Activated naive CD4-positive, alpha-beta T cell (primary cell): ENCODE measurements at regions not wholly inside any gene's neighbourhood (a gene's known extent, or its start where the extent isn't known, plus 50 kb on each side); places are given as distances from the start of the nearest gene placed in this dataset.

ENCODE experiments used
- DNase-seq, 4 experiments: peaks; one replicate each; lab custom pipeline; 2025; lab: John Stamatoyannopoulos, UW

DNA sequence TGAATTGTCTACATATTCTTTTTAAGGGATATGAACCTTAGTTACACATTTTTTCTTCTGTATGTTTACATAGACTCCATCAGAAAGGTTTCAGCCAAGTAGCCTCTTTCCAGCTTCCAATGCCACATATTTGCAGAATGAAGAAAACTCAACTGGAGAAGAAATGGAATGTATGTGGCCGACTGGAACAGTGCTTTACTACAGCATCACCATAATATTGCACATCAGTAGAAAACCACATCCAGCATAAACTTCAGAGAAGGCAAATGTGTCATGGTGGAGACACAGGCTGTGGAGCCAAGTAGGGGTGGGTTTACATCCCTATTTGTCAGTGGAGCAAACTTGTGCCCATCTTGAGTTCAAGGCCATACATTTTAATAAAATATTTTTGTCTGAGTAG lies 204.8 kb upstream of the LDB2 start:
- no peak for DNase-seq

DNA sequence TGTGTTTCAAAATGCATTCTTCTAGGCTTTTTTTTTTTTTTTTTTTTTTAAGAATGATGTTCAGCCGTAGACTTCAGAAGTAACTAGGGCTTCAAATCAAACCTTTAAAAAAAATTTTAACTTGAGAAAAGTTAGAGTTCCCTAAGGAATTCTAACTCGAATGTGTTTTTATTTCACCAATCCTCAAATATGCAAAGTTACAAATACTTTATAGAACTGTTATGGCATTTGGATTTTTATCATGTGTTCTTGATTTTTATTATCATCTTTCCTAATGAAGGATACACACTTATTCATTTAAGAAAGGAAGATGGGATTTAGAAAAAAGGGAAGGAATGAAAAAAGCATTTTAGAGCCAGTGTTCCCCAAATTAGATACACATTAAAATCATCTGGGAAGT lies 200.6 kb upstream of the LDB2 start:
- no peak for DNase-seq

GRCh38 chr4:17098401-17098800 lies 200.0 kb upstream of the LDB2 start:
- DNase-seq, result no peak

DNA sequence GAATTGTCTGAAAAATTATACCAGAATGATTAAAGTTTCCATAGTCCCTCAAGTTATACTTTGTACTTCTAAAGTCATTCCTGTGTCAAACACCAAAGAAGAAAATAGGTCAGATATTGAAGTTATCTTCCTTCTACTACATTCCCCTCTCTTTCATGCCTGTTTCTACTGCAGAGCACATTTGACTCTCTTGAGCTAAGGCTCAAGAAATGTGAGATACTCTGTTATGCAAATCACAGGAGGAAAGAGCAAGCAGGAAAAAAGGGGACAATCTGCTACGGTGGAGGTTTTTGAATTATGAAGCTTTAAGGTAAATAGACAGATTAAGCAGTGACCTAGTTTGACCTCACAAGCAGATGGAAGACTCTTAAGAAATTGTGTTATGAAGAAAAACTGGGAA lies 198.9 kb upstream of the LDB2 start:
- no peak for DNase-seq

GRCh38 chr4:17096692-17097091 lies 198.2 kb upstream of the LDB2 start:
- no peak for DNase-seq

DNA sequence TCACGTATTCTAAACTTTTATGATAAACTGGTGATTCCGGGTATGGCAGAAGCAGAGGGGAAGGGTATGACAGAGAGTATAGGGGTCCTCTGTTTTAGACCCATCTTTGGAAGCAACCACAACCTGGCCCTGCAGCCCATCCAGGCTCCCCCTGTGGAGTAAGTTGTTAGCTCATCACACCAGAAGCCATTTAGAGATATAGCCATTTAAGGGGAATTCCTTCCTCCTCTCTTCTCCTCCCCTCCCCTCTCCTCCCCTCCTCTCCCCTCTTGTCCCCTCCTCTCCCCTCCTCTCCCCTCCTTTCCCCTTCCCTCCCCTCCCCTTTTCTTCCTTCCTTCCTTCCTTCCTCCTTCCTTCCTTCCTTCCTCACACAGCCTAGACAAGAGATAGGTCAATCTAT lies 197.3 kb upstream of the LDB2 start:
- no peak for DNase-seq

DNA sequence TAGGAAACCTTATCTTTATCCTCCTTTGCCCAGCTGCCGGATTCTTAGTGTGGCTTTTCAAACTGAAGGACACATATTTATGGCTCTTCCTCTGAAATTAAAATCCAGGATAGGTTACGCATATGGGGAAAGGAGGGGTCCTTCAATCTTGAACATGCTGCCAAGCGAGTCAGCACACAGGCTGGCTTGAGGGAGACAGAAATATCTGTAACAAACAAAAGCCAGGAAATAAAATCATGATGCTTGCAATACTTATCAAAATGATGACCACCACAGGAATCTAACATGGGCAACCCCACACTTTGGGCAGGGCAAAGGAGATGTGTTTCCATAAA lies 196.4 kb upstream of the LDB2 start:
- DNase-seq, result no peak

DNA sequence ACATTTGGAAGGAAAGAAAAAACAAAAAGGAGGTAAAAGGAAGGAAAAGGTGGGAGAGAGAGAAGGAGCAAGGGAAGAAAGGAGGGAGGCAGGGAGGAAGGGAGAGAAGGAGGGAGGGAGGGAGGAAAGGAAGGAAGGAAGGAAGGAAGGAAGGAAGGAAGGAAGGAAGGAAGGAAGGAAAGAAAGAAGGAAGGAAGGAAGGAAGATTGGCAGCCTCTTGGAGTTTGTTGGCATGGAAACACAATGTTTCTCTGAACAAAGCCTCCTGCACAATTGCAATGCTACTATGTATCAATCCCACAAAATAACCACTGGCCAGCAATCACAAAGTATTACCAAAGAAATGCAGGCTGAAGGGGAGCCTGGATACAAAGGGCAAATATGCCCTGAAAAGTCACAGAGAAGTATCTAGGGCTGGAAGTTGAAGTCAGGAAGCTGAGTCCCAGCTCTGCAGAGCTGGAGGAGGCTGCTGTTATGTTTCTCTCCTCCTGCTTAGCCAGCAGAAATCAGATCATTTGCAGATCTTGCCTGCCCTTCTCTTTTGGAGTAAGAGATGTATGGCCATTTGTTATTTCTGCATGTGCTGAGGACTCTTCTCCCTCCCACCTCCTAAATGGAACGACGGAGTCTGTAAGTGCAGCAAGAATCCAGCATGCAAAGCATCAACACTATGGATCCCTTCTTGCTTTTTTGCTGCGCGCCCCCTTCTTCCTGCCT lies 195.9 kb upstream of the LDB2 start:
- DNase-seq, result no peak

DNA sequence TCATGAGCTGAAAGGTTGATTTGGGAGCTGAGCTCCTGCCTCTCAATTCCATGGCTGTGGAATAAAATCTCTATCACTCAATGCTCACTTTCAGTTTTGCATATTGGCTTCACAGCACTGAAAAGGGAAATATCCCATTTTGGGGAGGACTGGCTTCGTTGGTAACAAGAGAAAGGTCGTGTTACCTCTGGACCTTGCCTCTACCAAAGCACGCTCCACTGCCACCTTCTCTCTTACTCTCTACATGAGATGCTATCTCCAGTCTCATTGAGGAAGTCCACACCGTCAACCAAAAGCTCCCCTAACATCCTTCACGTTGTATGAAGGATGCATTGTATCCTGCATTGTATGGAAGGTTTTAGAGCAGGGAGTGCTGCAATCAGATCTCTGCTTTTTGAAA lies 195.0 kb upstream of the LDB2 start:
- no peak for DNase-seq

- no peak for DNase-seq
These were observed 194.4 kb upstream of the LDB2 start for GRCh38 chr4:17092736-17093437.

- no peak for DNase-seq
These were observed 192.7 kb upstream of the LDB2 start for GRCh38 chr4:17091104-17091503.

DNA sequence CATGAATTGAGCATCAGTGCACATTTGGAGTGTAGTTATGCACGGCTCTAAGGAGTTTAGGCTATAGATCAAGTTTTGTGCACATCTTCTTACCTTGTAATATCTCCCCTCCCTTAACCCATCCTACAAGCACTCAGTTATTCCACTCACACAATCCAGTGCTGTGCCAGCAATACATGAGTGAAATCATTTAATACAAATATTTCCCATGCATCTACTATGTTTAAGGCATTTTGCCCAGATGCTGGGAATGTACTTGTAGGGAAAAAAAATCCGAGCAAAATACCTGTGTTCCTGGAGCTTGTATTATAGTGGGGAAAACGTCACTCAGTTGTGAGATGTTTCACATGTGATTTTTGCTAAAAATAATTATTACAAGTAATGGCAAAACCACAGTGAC lies 191.6 kb upstream of the LDB2 start:
- no peak for DNase-seq

DNA sequence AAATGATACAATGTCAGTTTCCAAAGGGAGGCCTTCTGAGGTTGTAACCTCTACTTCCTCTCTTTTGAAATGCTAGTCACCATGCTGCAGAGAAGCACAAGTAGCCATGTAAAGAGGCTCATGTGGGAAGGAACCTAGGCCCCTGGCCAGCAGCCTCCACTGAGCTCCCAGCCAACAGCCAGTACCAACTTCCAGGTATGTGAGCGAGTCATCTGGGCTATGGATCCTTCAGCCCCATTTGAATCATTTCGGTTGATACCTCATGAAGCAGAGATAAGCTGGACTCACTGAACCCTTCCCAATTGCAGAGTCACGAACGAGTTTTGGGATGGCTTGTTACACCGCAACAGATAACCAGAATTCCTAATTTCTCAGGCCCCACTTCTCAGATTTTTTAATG lies 187.0 kb upstream of the LDB2 start:
- no peak for DNase-seq

GRCh38 chr4:17082186-17082585 lies 183.7 kb upstream of the LDB2 start:
- no peak for DNase-seq

- no peak for DNase-seq
These were observed 182.7 kb upstream of the LDB2 start for GRCh38 chr4:17081179-17081578.

- DNase-seq, result no peak
These were observed 178.7 kb upstream of the LDB2 start for GRCh38 chr4:17077105-17077504.

GRCh38 chr4:17072483-17072882 lies 174.0 kb upstream of the LDB2 start:
- DNase-seq, result no peak

DNA sequence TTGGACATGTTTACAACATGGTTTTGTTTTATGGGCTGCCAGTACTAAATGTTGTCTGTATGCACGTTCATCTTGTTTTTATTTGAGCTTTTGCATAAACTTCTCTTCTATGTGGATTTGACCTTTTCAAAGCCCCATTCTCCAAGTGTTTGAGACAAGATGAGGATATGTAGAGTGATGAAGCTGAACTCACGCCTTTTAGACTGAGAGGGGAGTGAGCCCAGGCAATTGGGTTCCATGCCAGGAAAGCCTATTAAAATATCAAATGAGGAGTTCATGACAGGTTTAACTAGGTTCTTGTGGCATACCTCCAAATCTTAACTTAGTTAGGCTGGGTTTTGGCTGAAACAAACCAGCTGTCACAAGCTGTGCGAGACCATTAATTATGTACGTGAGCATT lies 170.4 kb upstream of the LDB2 start:
- no peak for DNase-seq

GRCh38 chr4:17068392-17068791 lies 169.9 kb upstream of the LDB2 start:
- DNase-seq, result no peak

DNA sequence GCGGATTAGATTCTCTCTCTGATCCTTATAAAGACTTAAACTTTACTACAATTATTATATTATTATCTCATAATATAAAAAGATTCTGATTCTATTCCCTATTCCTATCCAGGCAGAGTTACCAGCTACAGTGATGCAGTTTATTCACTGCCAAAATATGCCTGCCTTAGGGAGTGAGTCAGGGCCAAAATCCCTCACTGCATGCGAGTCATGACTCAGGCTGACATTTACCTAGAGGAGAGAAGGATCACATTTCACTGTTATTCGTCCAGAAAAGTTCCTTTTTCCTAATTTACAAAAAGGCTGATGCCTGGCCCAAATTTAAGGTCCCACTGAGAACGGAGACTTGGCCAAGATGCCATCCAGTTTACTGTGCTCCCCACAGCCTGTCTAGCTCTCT lies 168.5 kb upstream of the LDB2 start:
- no peak for DNase-seq

DNA sequence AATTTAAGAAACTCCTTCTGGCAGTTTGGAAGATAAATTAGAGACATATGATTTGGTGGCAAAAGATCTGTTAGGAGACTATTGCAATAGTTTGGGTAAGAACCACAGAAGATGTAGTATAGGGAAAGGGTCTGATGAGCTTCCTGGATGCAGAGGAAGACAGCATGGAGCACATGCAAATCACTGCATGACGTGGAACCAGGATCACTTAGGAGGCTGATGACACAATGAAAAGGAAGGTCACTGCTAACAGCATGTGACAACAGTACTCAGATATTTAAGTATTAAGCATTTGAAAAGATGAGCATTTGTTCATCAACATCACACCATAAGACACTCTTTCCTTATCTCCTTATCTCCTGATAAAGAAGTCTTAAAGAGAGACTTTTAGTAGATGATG lies 167.8 kb upstream of the LDB2 start:
- DNase-seq, result no peak

DNA sequence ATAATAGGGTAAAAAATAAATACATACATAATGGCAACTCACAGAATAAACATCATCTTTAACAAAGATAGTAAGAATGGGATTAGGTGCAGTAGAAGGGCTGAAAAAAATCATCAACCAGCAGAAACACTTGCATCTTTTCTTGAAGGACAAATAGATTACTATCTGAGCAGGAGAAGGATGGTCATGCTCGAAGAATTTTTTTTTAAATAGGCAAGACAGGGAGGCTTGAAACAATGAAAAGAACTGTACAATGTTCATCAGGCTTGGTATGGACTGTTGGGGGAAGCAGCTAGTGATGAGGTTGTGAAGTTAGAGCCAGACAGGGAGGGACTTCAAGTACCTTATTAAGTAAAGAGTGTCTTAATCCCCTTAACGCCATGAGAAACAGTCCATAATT lies 167.4 kb upstream of the LDB2 start:
- no peak for DNase-seq

GRCh38 chr4:17064959-17065358 lies 166.5 kb upstream of the LDB2 start:
- DNase-seq, result no peak

DNA sequence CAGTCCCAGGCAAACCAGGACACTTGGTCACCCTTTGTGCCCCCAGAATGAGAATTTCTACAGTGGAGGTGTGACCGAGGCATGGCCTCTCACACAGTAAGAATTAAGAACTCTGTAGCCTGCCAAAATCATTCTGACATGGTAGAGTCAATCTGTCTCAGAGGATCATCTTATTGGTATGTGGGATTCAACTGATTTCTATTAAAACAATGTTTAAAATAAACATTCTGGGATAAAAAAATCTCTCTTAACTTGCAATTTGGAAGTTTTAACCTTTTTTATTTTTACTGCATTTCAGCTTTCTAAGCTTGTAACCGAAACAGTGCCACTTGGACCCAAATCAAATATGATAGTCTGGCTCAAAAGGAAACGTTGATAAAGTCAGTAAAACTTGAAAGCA lies 165.4 kb upstream of the LDB2 start:
- no peak for DNase-seq
